ENCODE measurements at regions not wholly inside any gene's neighbourhood (a gene's known extent, or its start where the extent isn't known, plus 50 kb on each side); places are given as distances from the start of the nearest gene placed in this dataset.

GRCh38 chr9:31683116-31683515 is 701.3 kb upstream of the ACO1 start:
- H3K79me2 ChIP-seq (ENCODE audit: insufficient read depth, low read length) = no peaks in the 10 kb centered on the region
- no peaks in the 10 kb centered on the region for H4K20me1 ChIP-seq (ENCODE audit: insufficient read depth)
- intact Hi-C loops (cut with micrococcal nuclease) = no loop called here
- no peaks in the 10 kb centered on the region for H3K9me3 ChIP-seq (ENCODE audit: control insufficient read depth in 1 of 2, insufficient read depth in 1 of 2, low read depth in 1 of 2, low read length in 2 of 2)
- no peak overlapping the region for H3K27ac ChIP-seq (ENCODE audit: low read depth, low read length)
- no peak overlapping the region for H3K4me3 ChIP-seq (replicated peaks in 1 of 2; ENCODE audit: low read depth in 1 of 2, low read length in 2 of 2)
- no peaks in the 10 kb centered on the region for H3K36me3 ChIP-seq (ENCODE audit: control insufficient read depth in 1 of 2, insufficient read depth in 2 of 2, low read length in 2 of 2)
- no peak overlapping the region for H3K4me2 ChIP-seq (ENCODE audit: low read length)
- no peak for TF ChIP-seq JUND (IDR thresholded peaks at IDR 0.05)
- no peak for TF ChIP-seq ZBTB33 (IDR thresholded peaks at IDR 0.05; ENCODE audit: extremely low read depth, insufficient replicate concordance, low read length)
- no peak for TF ChIP-seq ZNF274 (IDR thresholded peaks at IDR 0.05; ENCODE audit: low read depth, low read length)
- TF ChIP-seq CBX3 (IDR thresholded peaks at IDR 0.05; ENCODE audit: low read depth) = no peak
- no peak for TF ChIP-seq FOSL1 (IDR thresholded peaks at IDR 0.05; ENCODE audit: low read depth)
- TF ChIP-seq CEBPB (IDR thresholded peaks at IDR 0.05; ENCODE audit: low read depth) = no peak
- no peak for TF ChIP-seq MAX (IDR thresholded peaks at IDR 0.05)
- TF ChIP-seq EZH2phosphoT487 (IDR thresholded peaks at IDR 0.05; ENCODE audit: borderline replicate concordance) = no peak
- no peak for TF ChIP-seq SIN3A (IDR thresholded peaks at IDR 0.05; ENCODE audit: low read depth)
- no peak for TF ChIP-seq YY1 (IDR thresholded peaks at IDR 0.05; ENCODE audit: extremely low read depth, insufficient replicate concordance, low read depth, low read length)
- TF ChIP-seq ELF1 (IDR thresholded peaks at IDR 0.05; ENCODE audit: borderline replicate concordance, low read depth) = no peak
- no peak for TF ChIP-seq RAD21 (IDR thresholded peaks at IDR 0.05; ENCODE audit: low read depth)
- TF ChIP-seq CTCF (IDR thresholded peaks at IDR 0.05 in 2 of 3, conservative IDR thresholded peaks at IDR 0.05 in 1 of 3; ENCODE audit: borderline replicate concordance in 1 of 3, insufficient read depth in 1 of 3, low read depth in 2 of 3, low read length in 2 of 3) = no peak
- TF ChIP-seq EGR1 (IDR thresholded peaks at IDR 0.05; ENCODE audit: low read depth) = no peak
- no peak for TF ChIP-seq EZH2 (IDR thresholded peaks at IDR 0.05)
- TF ChIP-seq ZFX (IDR thresholded peaks at IDR 0.05) = no peak
- no peak for TF ChIP-seq ATF3 (IDR thresholded peaks at IDR 0.05)
- TF ChIP-seq SRF (IDR thresholded peaks at IDR 0.05; ENCODE audit: low read depth) = no peak
- no peak for TF ChIP-seq SP1 (IDR thresholded peaks at IDR 0.05; ENCODE audit: low read depth)
- no peak for TF ChIP-seq POLR2A (IDR thresholded peaks at IDR 0.05; ENCODE audit: borderline replicate concordance, extremely low read depth, insufficient read depth, insufficient read length)
- BruUV-seq (replicated peaks) = no TSS peak
- H3K9me2 ChIP-seq (ENCODE audit: insufficient read depth) = no peaks in the 10 kb centered on the region
- DNase-seq (ENCODE audit: low read depth, low spot score) = no peak
- no peaks in the 10 kb centered on the region for H3K27me3 ChIP-seq (ENCODE audit: insufficient read depth, low read length)
- no peak overlapping the region for H2AFZ ChIP-seq (ENCODE audit: low read depth, low read length, poor library complexity, severe bottlenecking)
- ChIA-PET POLR2A (no interaction called here), CTCF (no interaction called here), RAD21 (ENCODE audit: low non-redundant PET in 1 of 2, low total read pairs in 2 of 2, uncharacterized antibody in 2 of 2, unreplicated experiment in 2 of 2) (no interaction called here)
- no peaks in the 10 kb centered on the region for H3K4me1 ChIP-seq (ENCODE audit: control insufficient read depth in 1 of 2, insufficient read depth in 2 of 2, low read length in 2 of 2)
- ATAC-seq = no peak
- no peak overlapping the region for H3K9ac ChIP-seq (ENCODE audit: low read length)
